NCI-H524 treated with DMSO at 0.1 percent for 48 hours (cell line): ENCODE measurements at regions not wholly inside any gene's neighbourhood (a gene's known extent, or its start where the extent isn't known, plus 50 kb on each side); places are given as distances from the start of the nearest gene placed in this dataset.
"Not testable (repeated sequence)": the region's sequence is repeated elsewhere in the genome, so short reads cannot be mapped to it uniquely, and the experiment has no call there.

Source experiments
- DNase-seq: peaks from one replicate; lab custom pipeline; 2025; lab: John Stamatoyannopoulos, UW

DNA sequence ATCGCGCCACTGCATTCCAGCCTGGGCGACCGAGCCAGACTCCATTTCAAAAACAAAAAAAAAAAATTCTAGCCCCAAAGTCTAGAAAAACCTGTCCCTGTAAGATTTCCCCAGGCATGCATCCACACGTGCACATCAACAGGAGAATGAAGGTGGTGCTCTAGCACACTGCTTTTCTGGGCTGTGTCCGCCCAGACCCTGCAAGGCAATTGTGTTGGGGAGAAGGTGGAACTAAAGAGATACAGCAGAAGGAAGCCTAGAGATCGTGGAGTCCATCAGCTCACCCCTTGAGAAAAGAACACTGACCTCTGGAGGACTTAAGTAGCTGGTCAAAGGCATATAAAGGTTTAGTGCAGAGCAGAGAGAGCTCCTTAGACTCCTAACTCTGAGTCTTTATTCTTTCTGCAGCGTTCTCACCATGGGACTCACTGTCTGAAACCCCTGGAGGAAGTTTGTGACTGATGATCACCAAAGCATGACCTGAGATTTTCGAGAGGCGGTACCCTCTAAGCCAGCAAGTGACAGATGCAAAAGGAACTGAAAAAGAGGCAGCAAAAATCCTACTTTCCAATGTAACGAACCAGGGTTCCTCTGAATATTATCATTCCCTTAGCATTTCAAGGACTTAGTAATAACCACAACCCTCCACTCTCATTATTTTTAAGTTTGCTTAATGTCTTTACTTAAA is 179.8 kb downstream of the MEX3B start:
- no peak for DNase-seq

DNA sequence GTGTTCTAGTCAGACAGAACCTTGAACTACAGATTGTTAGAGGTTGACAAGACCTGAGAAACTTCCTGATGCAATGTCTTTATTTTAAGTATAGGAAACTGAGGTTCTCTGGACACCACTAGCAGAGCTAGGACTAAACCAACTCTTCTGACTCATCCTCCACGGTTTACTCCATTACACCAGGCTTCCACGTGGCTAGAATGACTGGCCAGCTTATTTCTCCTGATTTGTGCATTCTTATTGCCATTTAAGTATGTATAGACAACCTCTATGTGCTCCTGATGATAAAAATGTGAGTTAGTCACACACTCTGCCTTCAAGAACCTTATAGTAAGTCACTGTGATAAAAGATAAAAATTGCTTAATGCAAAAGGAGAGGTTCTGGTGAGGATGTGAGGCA is 182.7 kb downstream of the MEX3B start:
- DNase-seq = no peak

GRCh38 chr15:81859737-81860516 is 185.9 kb downstream of the MEX3B start:
- no peak for DNase-seq

GRCh38 chr15:81858586-81858985 is 187.2 kb downstream of the MEX3B start:
- DNase-seq = no peak

DNA sequence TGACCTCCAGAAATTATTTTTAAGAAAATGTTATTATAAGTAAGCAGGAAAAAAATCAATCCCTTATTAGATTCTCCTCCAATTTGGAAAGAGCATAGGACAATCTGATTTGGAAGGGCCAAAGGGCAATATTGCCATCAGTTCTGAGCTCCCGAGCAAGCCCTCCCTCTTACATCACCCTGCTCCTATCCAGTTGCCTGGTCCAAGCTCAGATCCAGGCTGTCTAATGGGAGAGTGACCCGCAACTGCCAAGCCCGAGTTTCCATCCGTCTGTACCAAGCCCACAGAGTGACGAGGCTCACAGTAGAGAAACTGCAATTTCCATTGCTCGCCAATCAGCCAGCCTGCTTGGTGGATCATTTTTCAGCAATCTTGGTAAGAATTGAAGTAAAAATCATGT is 187.7 kb downstream of the MEX3B start:
- DNase-seq = no peak

DNA sequence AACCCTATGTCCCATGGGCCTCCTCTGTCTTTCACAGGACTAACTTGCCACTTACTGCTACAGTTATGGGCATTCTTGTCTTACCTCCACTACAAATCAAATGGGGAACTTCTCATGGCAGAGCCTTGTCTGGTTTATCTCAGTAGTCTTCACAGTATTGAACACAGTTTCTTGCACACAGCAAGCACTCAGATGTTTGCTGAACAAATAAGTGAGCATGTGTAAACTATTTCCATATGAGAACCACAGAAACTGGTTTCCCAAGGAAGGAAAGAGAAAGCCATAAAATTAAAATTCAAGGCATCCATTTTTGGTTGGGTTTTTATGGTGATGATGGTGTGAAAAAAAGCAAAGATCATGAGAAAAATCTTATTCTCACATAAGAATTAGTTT is 189.2 kb downstream of the MEX3B start:
- no peak for DNase-seq

- DNase-seq = no peak
Observed at GRCh38 chr15:81856001-81856633, 189.7 kb downstream of the MEX3B start.

DNA sequence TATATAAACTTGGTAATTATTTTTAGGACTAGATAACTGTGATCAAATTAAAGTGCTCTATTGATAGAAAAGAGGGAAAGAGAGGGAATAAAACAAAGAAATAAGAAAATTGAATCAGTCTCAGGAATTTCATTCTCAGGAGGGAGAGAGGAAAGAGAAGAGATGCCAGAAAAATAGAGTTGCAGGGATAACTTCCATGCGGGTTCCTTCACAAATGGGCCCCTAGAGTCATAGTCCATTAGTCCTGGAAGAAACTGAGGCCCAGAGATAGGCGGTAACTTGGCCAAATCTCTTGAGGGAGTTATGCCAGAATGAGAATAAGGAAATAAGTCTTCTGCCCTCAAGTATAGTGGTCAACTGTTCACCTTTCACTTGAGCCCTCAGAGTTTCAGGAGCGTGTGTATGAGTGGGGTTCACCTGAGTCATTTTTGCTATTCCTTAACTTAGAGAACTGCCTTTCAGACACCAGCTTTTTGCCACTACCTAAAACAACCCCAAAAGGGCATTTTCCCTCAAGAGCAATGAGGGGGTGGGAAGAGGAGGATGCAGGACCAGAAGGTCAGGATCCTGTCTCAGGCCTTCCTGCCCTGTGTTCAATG is 192.6 kb downstream of the MEX3B start:
- DNase-seq = no peak

DNA sequence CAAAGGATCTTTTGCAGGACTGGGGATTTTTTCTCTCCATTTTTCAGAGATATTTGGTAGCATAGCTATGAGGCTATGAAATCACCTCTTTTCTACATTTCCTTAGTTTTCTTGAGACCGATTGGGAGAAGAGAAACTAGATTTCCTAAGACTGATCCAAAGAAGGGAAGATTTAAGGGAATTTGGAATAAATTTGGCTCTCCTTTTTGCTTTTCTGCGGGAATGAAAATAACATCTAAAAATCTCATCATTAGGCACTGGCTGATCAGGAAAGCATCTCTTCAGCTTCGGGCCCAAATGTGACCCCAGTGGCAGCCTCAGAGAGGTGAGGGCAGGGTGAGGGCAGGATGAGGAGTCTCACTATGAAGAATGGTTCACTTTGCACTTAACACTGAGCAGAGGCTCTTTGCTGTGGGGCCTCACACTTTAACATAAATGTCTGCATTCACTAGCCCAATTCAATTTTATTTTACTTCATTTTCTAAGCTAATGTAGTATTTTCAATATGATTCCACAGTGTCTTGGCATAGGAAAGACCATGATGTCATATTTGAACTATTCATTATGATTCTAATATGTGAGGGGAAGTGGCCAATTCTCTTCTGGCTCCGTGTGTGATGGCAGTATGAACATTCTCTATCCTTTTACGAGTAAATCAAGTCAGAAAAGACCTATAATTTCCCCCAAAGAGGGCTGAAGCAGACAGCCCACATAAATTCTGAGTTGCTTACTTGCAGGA is 193.2 kb downstream of the MEX3B start:
- DNase-seq = no peak

DNA sequence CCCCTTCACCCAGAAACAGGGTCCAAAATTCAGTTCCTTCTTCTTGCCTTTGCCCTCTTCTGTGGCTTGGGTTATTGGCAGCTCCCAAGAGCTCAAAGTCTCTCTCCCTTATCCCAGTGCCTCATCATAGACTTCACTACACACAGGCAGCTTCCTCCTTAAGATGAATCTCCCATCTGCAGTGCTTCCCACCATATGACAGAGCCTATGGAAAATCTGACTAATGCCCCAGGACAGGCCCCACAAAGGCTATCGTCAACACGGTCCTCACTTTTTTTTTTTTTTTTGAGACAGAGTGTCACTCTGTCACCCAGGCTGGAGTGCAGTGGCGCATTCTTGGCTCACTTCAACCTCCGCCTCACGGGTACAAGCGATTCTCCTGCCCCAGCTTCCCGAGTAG is 194.1 kb downstream of the MEX3B start:
- no peak for DNase-seq

- DNase-seq = no peak
Observed at GRCh38 chr15:81851325-81851724, 194.5 kb downstream of the MEX3B start.

GRCh38 chr15:81849289-81849688 is 196.5 kb downstream of the MEX3B start:
- no peak for DNase-seq

DNA sequence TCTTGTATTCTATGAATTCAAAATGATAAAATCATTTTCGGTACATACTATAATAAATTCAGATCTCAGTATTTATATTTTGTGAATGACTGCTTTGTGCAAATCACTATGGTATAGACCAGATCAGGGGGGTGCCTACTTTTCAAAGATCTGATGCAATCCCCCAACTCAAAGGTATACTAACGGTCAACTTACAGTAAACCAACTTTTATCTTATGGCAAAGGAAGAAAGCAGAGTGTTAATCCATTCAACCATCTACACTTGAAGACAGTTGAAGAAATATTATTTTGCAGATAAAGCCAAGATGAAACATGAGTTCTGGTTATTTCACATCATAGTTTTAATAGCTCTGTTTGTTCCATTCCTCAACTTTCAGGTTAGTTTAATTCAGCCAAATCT is 197.1 kb downstream of the MEX3B start:
- no peak for DNase-seq

DNA sequence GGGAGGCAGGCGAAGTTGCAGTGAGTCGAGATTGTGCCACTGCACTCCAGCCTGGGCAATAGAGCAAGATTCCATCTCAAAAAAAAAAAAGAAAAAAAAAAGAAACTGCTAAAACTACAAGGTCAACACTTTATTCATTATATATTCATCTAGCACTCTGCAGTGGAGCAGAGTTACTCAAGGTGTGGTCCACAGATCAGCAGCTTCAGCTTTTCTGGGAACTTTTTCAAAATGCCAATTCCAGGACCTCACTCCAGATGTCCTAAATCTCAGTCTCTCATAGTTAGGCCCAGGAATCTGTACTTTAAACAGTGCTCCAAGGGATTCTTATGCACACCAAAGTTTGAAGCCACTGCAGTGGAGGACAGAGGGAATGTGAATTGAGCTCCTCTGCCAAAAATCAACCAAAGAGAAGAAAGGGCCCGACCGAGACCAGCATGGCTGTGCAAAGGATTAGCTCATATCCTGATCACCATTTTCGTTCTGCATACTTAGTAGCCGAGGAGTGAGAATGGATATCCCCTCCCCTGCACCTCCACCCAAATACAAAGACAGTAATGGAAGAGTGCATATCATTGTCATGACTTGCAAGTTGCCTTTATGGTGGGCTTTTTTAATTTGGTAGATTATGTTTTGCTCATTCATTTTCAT is 201.9 kb downstream of the MEX3B start:
- no peak for DNase-seq

- DNase-seq = no peak
Observed at GRCh38 chr15:81843226-81843625, 202.6 kb downstream of the MEX3B start.

DNA sequence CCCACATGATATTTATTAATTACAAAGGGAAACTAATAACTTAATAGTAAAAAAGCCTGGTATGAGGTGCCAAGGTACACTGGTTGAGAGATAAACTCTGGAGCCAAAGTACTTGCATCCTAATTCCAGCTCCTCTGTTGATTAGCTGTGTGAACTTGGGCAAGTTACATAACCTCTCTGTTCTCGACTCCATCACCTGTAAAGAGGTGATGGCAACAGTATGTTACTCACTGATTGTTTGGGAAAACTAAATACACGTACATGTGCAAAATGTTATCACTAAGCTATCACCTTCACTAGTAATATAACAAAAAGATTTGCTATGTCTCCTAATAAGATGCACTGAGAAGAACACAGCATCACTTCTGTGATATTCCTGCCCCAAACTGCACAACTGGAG is 206.4 kb downstream of the MEX3B start:
- no peak for DNase-seq

DNA sequence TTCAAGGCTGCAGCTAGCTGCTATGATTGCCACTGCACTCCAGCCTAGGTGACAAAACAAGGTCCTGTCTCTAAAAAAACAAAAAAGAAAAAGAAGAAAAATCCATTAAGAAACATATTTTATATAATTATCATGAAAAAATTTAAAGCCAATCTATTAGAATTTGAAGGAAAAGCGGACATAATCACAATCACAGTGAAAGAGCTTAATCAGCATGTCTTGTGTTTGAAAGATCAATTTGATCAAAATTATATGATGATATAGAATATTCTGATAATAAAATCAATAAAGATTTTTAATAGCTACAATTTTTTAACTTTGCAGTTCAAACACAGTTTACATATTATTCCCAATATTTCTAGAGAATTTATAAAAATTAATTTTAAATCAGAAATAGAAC is 210.1 kb downstream of the MEX3B start:
- DNase-seq = no peak

DNA sequence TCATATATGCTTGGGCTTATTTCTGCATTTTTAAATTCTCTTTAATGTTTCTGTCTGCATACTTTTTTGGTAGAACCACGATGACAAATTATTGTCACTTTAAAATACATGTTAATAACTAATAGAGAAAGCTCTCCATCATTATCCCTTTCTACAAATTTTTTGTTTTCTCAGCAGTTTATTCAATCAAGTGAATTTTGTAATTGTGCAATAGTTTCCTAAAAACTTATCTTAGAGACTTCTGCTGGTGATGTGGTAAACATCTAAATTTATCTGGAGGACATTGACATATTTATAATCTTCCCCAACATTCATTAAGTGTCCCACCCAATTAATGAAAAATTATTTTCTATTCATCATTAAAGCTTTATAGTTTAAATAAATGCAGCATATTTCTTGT is 215.3 kb downstream of the MEX3B start:
- DNase-seq = no peak

GRCh38 chr15:81829918-81830317 is 215.9 kb downstream of the MEX3B start:
- no peak for DNase-seq

- no peak for DNase-seq
Observed at GRCh38 chr15:81828135-81828534, 217.7 kb downstream of the MEX3B start.

GRCh38 chr15:81825136-81825535 is 220.7 kb downstream of the MEX3B start:
- no peak for DNase-seq

DNA sequence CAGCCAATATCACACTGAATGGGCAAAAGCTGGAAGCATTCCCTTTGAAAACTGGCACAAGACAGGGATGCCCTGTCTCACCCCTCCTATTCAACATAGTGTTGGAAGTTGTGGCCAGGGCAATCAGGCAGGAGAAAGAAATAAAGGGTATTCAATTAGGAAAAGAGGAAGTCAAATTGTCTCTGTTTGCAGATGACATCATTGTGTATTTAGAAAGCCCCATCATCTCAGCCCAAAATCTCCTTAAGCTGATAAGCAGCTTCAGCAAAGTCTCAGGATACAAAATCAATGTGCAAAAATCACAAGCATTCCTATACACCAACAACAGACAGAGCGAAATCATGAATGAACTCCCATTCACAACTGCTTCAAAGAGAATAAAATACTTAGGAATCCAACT is 223.2 kb downstream of the MEX3B start:
- DNase-seq = not testable (repeated sequence)
